HS-5 (cell line): ENCODE measurements at regions not wholly inside any gene's neighbourhood (a gene's known extent, or its start where the extent isn't known, plus 50 kb on each side); places are given as distances from the start of the nearest gene placed in this dataset.

Experiments
- DNase-seq: peaks from one replicate; pipeline ENCODE4 v3.0.0-alpha.2; 2012; ENCODE audit warnings: low read depth

DNA sequence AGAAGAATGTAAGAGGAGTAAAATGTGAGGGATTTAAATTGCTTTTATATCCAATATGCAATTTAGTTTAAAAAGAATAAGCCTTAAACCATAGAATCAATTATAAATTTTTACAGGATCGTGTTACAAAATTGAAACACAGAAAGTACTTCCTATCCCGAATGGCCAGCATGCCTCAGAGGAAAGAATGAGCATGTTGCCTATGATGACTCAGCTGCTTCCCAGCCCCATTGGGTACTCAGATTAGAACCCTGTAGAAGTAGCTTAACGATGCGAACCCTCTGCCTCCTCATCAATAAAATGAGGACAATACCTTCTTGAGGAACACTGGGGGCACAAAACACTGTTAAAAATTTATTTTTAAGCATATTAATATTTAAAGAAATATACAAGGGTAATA lies 113.4 kb upstream of the CDK1 start:
- DNase-seq: no peak

DNA sequence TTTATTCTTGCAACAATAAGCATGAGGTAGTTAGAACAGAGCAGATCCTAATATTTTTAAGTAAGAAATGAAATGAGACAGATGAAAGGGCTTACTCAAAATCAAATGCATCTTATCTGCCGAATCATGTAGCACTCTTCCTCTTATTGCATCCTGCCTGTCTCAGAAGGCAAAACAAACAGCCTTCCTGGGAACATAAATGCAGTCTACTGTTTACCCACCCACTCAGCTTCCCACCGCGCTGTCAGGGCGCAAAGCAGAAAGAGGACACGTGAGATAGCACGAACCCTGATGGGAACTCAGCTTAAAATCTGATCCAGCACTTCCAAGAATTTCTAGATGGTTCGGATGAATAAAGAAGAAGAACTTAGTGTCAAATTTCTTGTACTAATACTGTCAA lies 114.4 kb upstream of the CDK1 start:
- no peak for DNase-seq

DNA sequence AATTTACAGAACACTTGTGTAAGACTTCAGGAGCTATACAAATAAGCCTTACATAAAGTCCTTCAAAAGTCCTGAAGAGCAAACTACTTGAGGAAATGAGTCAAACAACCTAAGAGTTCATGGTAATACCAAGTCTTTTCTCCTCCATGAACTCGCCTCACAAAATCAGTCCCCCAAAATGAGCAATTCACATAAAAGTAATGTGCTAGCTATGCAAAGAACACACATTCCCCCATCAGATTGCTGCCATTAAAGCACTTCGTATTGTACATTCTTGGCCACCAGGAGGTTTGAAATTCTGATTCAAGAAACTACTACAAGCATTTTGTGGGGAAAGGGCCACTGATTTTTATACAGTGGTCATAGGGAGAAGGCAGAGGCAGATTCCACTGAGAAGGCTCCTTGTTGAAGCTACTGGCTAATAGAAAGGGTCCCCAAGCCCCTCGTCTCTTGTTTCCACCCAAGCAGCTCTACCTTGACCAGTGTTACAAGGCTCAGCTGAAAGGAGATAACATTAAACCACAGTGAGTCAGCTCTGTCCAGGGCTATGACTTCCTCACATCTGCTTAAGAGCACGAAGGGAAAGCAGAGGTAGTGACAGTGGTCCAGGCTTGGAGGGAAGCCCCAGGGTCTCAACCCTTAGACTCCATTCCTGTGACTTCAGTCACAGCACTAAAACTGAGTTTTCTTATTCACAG lies 115.2 kb upstream of the CDK1 start:
- no peak for DNase-seq

DNA sequence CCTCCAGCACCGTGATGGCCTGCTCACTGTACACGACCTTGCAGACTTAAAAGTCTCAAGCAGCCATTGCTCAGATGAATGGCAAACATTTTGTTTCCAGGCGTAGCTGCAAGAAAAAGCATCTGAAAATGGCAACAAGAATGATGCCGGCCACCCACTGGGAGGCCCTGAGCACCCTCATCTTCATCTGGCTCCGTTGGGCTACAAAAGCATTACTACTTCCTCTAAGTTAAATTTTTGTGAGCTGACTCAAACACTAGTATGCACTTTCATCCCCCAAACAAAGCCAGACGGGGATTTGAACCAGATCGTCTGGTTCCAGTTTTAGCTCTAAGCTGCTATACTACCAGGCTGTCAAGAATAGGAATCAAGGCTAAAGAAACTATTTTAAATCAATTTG lies 116.6 kb upstream of the CDK1 start:
- DNase-seq: no peak

DNA sequence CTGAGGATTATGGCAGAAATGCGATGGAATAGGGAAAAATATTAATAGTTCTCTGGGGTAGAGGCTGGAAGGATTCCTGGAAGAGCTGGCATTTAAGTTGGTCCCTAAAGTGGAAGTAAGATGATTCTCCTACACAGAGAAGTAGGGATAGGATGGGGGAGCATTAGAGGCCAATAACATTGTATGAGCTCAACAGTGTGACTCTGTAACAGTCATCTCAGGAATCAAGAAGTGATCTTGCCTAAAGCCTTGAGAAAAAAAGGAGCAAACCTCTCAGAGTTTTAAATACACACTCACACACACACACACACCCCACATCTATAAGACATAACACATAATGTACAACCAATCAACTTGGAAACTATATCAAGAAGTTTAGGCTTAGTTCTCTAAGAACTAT lies 117.7 kb upstream of the CDK1 start:
- DNase-seq: no peak

DNA sequence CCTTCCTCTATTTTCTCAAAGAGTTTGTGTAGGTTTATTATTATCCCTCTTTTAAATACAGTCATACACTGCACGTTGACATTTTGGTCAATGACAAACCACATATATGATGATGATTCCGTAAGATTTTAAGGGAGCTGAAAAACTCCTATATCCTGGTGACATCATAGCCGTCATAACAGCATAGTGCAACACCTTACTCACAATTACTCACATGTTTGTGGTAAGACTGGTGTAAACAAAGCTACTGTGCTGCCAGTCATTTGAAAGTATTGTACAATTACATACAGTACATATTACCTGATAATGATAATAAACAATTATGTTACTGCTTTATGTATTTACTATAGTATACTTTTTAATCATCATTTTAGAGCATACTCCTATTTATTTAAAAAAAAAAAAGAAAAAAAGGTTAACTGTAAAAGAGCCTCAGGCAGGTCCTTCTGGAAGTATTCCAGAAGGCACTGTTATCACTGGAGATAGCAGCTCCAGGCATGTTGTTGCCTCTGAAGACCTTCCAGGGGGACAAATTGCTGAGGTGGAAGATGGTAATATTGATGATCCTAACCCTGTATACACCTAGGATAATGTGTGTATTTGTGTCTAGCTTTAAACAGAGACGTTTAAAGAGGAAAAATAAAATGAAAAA lies 123.3 kb upstream of the CDK1 start:
- DNase-seq: peak; percentile 39

DNA sequence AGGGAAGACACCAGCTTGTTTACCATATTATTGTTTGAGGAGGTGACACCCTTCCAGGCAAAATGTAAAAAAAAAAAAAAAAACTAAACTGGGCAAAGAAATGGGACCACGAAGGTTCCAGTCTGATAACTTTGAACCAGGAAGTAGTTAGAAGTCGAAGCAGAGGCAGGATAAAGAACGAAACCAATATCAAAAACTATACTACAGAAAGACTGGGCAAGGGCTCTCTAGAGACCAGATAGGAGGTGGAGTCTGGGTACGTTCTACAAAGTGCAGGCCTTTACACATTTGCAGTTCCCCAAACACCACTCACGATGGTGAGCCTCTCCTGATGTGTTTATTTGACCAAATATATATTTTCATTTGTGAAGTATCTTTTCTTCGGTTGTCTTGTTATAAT lies 125.7 kb upstream of the CDK1 start:
- no peak for DNase-seq

DNA sequence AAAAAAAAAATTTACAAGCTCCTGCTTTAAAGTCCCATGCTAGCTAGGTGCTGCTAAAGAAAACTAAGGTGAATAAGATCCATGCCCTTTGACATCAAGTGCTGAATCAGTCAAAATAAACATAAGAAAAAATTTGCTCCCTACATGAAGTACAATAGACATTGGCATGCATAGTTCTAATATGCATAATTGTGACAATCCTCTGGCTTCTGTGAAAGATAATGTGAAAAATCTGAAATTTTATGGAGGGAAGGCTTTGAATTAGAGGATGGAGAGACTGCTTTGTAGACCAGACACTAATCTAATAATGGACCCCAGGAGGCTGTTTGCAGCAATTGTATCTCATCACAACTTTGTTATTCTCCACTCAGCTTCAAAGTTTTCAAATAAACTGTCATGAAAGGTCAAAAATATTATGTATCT lies 127.9 kb upstream of the CDK1 start:
- DNase-seq: no peak

DNA sequence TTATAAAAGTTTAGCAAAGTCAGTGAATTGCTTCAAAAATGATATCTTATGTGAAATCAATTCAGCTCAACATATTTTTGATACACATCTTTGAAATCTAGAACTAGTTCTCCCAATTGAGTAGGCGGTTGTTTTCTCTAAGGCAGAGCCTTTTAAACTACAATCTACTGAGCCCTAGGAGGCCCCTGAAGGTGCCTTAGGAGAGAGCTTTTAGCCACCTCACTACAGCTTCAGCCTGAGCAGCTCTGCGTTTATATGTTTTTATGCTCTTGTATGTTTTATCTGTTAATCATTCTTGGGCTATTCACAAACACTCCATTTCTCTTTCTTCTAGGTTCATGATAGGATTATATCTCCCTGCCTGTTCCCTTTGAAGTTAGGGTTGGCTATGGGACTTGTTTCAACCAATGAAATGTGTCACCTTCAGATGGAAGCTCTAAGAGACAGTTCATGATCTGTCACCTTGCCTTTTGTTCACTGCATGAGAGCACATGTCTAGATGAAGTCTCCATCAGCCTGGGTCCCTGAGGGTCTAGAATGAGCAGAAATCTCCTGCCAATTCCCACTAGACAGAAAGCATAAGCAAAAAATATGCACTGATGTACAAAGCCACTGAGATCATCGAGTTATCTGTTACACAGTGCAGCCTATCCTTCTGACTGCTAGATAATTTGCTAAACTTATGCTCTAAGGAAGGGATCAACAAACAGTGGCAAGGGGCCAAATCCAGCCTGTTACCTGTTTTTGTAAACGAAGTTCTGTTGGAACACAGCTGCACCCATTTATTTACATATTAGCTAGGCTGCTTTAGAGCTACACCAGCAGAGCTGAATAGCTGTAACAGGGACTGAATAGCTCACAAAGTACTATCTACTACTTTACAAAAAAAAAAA lies 128.5 kb upstream of the CDK1 start:
- DNase-seq: no peak

DNA sequence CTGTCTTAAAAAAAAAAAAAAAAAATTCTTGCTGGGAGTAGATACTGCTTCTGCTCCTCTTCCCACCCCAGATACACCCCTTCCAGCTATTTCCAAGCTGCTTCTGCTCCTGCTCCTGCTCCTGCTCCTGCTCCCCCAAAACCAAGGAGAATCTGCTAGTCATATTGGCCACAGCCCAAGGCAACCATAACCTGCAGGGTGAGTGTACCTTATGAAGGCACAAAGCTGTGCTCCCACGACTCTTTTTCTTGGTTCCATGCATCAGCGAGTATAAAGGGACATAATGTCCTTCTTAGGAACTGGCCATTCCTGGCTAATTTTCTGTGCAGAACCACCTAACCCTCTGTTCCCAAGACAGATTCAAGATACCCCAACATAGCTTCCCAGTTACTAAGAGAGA lies 129.5 kb upstream of the CDK1 start:
- DNase-seq: no peak

DNA sequence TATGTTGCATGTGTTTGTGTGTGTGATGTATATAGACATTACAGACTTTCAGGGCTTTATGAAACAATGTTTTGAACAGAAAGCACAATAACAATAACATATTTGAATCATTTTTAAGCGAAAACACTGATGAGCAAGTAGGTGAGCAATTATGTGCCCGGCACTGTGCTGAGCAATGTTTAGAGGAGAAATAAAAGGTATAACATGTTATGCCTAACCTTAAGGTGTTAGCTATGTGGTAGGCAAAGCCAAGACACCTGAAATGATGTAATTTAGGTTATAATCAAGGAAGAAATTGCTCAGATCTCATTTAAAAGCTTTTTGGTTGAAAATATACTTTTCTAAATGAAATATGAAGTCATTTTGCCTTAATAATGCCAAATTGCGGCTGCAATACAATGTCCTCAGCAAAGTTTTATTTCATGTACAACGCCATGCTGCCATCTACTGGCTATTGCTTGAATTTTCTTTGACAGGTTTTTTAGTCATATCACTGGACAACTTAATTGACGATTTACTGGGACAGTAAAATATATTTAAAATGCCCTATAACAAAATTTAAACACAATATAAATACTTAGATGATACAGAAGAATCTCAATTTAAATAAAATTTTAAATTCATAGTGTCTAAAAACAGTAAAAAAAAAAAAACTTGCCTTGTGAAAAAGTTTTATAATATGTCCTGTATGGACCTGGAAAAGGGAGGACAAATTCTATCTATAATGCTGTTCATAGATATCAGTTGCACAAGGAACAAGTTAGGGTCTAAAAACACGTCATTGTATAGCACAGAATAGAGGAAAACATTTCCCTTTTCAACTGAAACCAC lies 131.1 kb upstream of the CDK1 start:
- DNase-seq: no peak

DNA sequence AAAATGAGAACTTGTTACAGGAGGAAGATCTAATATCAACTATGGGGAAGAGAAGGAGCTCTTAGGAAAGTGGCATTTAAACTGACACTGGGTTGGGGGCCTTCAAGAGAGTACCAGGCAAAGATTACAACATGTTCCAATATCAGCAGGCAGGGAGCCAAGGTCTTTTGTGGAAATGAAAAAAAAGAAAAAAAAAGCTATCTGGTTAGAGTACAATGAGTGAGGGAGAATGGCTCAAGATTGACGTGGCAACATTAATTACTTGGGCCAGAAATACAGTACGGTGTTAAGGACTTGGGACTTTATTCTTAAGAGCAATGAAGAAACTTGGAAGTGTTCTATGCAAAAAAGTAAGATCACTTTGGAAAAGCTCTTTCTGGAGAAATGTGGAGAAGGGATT lies 132.3 kb upstream of the CDK1 start:
- DNase-seq: no peak

DNA sequence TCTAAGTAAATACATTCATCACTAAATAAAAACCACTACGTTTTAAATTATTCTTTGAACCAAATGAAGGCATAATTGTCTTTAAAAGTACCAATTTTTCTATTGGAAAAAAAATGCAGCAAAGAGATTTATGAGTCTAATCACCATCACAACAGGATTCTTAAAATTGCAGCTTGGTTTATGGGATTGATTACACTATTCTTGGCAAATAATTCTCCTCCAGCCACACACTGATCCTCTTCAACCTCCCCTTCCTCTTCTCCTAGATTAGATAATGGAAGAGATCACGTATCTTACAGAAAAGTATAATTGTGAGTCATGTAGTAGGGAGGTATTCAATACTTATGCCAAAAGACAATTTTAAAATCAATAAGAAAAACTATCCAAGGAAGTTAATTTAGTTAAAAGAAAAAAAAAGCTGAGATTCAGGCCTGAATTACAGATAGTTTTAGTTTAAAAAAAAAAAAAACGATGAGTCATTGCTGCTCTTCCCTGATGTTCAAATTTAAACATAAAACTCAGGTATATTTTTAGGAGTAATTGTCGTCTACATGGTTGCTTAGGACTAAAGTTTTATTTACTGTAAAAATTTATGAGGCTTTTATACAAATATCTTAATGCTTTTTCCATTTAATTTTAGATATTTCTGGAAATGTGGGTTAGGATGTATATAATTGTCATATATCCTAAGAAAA lies 133.7 kb upstream of the CDK1 start:
- DNase-seq: no peak

DNA sequence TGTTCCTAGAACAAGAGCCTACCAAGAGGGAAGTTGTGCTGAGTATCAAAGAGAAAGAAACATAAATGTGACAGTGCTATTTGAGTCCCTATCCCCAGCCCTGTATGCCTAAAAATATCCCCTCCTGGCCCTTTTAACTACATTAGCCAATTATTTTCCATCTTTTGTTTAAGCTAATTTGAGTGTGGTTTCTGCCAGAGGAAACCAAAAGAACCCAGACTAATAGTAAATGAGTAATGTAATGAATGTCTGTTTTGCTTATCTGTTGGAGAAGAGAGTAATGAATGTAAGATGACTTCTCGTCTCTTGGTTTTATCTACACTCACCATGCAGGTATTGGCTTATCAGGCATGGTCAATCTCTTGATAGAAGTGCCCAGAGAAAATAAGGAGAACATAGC lies 134.4 kb upstream of the CDK1 start:
- DNase-seq: no peak

DNA sequence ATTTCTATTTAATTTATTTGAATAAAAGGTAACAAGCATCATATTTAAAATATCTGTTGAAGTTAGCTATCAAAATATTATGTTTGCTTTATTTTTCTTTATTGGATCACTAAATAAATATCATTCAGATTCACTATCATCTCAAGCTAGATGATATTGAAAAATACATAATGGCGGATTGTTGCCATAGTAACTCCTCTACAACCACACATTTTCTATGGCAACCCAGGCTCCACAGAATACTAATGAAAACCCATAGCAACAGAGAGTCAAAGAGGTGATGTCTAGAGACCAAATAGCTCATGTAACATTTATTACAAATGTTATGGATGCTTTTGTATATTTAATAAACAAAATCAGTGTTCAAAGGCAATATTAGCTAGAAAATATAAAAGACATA lies 148.9 kb upstream of the CDK1 start:
- no peak for DNase-seq

DNA sequence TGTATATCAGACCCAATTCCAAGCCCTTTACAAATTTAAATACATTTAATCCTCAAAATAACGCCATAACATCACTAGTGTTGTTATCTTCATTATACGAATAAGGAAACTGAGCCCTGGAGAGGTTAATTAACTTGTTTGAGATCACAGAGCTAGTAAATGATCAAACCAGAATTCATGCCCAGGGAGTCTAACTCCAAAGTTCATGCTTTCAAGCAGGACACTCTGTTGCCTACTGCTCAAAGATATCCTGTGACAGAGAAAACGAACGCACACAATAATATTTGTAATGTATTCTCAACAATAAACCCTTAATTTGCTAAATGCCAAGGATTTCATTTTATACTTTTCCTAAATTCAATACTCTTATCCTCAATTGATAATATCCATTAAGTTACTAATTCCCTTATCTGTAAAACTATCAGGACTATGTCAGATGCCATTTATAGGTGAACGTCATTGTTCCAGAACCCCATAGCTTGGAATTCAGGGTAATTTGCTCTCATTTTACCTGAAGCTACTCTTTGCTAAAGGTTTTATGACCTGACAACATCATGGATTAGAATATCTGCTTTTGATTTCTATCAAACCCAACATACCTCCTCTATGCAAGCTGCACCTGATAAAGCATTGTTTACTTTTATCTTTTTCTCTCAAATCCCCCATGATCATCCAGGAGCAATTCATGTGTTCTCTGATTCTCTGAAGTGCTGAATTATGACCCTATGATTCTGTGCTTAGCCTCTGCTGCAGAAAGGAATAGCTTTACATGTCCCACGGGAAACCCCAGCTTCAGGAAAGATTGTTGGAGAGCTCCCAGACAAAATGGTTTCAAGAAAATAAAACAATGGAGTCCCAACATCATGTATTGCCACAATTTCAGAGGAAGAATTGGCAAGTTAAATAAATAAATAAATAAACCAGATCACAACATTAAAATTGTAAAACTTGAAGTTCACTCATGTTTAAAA lies 150.2 kb upstream of the CDK1 start:
- DNase-seq: no peak

DNA sequence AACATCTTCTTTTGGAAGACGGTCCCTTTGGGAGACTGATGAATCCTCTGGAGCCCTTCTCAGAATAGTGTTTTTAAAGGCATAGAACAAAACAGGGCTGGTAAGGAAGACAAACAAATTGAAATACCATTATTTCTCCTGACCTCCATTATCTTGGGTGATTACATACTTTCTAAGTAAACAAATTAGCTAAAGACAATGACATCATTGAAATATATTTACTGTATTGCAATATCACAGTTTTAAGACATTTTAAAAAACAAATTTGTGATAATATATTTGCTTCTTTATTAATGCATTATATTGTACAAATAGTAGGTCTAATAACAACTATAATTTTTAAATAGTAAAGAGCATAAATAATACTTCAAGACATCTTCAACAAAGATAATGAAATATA lies 152.2 kb upstream of the CDK1 start:
- no peak for DNase-seq

DNA sequence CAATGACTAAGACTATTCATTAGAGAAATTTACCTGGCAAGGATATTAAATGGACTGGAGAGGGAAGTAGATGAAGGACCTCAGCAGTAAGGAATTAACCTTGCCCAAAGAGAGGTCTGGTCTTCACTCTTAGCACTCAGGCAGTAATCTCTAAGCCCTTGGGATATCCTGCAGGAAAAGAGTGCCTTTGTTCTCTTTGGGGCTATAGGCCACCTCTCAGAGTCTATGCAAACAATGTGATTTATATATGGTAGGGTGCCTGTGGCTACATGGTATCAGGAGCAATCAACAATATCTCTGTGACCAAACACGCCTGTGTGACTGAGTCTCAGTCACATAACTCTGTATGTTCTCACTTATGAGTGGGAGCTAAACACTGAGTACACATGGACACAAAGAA lies 154.7 kb upstream of the CDK1 start:
- DNase-seq: no peak

DNA sequence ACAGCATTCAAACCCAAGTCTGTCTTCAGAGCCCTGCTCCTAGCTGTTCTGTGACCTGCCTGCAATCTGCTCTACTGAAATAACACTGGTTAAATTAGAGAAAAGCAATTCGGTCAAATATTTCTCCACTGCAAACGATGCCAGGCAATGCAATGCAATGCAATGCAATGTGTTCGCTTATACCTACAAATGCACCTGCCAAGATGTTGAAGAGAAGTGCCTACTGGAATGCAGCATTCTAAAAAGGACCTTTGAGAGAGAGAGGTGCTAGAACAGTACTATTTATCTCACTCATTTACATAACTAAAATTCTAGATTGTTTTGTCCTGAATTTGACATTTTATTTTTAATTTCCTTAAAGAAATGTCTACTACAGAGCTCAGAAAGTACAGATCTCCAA lies 157.3 kb upstream of the CDK1 start:
- no peak for DNase-seq

DNA sequence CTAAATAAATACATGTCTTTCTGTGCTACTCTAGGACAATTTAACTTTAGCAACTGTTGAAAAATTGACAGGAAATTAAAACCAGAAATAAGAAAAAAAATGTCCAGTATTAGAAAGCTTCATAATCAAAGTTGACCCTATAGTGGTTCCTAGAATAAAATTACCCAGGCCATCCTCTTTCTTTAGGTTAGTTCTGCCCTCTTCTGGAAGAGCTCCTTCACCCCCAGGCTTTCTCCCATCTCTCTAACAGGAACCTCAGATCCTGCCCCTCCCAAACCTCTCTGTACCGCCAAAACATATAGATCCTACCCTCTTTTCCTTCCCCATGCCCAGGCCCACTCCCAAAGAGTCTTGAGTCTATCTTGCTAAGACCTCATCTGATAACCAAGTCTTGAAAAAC lies 159.4 kb upstream of the CDK1 start:
- no peak for DNase-seq
